Endodermal cell (in vitro differentiated cells): ENCODE measurements at regions not wholly inside any gene's neighbourhood (a gene's known extent, or its start where the extent isn't known, plus 50 kb on each side); places are given as distances from the start of the nearest gene placed in this dataset.

Experiments used
- DNase-seq: peaks from one replicate; pipeline ENCODE4 v3.0.0-alpha.2; 2017
- H3K27ac ChIP-seq: 2 replicates; pipeline ENCODE4 v1.5.1; 2013; ENCODE audit warnings: mild to moderate bottlenecking, low read depth, low read length, moderate library complexity
- H3K27me3 ChIP-seq: 2 replicates; pipeline ENCODE4 v1.6.1; 2013; ENCODE audit warnings: mild to moderate bottlenecking, low read length, moderate library complexity; ENCODE audit not compliant: insufficient read depth, control insufficient read depth, poor library complexity, severe bottlenecking
- H3K36me3 ChIP-seq: 2 replicates; pipeline ENCODE4 v1.7.0; 2013; ENCODE audit warnings: mild to moderate bottlenecking, low read length, moderate library complexity; ENCODE audit not compliant: control insufficient read depth, insufficient read depth
- H3K4me1 ChIP-seq: one replicate; pipeline ENCODE4 v1.7.0; 2013; ENCODE audit warnings: low read length; ENCODE audit not compliant: control insufficient read depth, insufficient read depth
- H3K4me3 ChIP-seq: 2 replicates; pipeline ENCODE4 v1.5.1; 2013; ENCODE audit warnings: mild to moderate bottlenecking, low read length, moderate library complexity
- H3K9ac ChIP-seq: 2 replicates; pipeline ENCODE4 v1.6.1; 2013; ENCODE audit warnings: mild to moderate bottlenecking, low read length, moderate library complexity; ENCODE audit not compliant: poor library complexity, severe bottlenecking; ENCODE audit errors: extremely low read depth
- H3K9me3 ChIP-seq: 2 replicates; pipeline ENCODE4 v1.6.1; 2013; ENCODE audit warnings: mild to moderate bottlenecking, low read length, moderate library complexity; ENCODE audit not compliant: control insufficient read depth
- H3K27ac Mint-ChIP-seq: 2 replicates; pipeline ENCODE4 v1.8.0; 2020; ENCODE audit warnings: mixed read lengths
- H3K27me3 Mint-ChIP-seq: 2 replicates; pipeline ENCODE4 v1.8.0; 2021; ENCODE audit warnings: mild to moderate bottlenecking, mixed read lengths; ENCODE audit not compliant: insufficient read depth
- H3K36me3 Mint-ChIP-seq: 2 replicates; pipeline ENCODE4 v1.8.0; 2020; ENCODE audit warnings: low read depth, mixed read lengths
- H3K4me1 Mint-ChIP-seq: 2 replicates; pipeline ENCODE4 v1.8.0; 2020; ENCODE audit warnings: mixed read lengths
- H3K4me3 Mint-ChIP-seq: 2 replicates; pipeline ENCODE4 v1.8.0; 2020; ENCODE audit warnings: mild to moderate bottlenecking, moderate library complexity, mixed read lengths
- H3K9me3 Mint-ChIP-seq: 2 replicates; pipeline ENCODE4 v1.8.0; 2020; ENCODE audit warnings: mild to moderate bottlenecking, mixed read lengths
- WGBS, 2 experiments: methylation state at CpG; one replicate each; pipeline versions ENCODE4 v1.1.5 to v1.1.7; 2013; ENCODE audit warnings: missing lambda C conversion rate in 2 of 2, mixed read lengths in 1 of 2; ENCODE audit not compliant: insufficient coverage in 1 of 2, insufficient read length in 1 of 2; 5-methylcytosine and 5-hydroxymethylcytosine counted together
- TF ChIP-seq, protein P1 (sequence below): fragments of 200-600 bp; sonication (generic); conservative IDR thresholded peaks from 2 replicates; pipeline ENCODE4 v1.5.0; 2021; ENCODE audit warnings: antibody characterized with exemption, mild to moderate bottlenecking

DNA sequence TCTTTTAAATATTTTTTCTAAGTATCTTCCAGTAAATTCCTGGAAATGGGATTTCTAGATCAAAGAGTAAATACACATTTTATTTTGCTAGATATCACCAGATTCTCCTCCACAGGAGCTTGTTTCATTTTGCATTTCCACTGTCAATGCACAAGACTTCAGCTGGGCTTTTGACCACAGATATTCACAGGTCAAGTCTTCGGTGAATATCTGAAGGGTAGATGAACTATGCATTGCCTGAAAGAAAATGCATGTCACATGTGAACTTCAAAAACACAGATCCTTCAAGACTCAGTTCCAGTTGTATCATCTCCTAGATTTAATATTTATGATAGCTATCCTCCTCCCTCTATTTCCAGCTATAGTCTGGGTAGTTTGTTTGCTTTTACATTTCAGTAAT lies 963.6 kb upstream of the GOT2 start:
- 100% methylated on average over 1 of the region's 1 CpG for WGBS, 2 experiments

DNA sequence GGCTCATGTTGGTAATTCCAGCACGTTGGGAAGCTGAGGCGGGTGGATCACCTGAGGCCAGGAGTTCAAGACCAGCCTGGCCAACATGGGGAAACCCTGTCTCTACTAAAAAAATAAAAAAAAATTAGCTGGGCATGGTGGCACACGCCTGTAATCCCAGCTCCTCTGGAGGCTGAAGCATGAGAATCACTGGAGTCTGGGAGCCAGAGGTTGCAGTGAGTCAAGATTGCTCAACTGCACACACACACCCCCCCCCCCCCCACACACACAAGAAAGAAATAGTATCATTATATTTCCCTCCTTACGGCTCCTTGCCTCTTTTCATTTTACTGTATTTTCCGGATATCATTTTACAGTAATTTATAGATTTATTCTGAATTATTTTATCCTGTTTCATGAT lies 963.1 kb upstream of the GOT2 start:
- H3K4me1 Mint-ChIP-seq = peaks cover 1% of the 10 kb centered on the region
- no peaks in the 10 kb centered on the region for H3K27me3 Mint-ChIP-seq
- TF ChIP-seq, protein P1, sequence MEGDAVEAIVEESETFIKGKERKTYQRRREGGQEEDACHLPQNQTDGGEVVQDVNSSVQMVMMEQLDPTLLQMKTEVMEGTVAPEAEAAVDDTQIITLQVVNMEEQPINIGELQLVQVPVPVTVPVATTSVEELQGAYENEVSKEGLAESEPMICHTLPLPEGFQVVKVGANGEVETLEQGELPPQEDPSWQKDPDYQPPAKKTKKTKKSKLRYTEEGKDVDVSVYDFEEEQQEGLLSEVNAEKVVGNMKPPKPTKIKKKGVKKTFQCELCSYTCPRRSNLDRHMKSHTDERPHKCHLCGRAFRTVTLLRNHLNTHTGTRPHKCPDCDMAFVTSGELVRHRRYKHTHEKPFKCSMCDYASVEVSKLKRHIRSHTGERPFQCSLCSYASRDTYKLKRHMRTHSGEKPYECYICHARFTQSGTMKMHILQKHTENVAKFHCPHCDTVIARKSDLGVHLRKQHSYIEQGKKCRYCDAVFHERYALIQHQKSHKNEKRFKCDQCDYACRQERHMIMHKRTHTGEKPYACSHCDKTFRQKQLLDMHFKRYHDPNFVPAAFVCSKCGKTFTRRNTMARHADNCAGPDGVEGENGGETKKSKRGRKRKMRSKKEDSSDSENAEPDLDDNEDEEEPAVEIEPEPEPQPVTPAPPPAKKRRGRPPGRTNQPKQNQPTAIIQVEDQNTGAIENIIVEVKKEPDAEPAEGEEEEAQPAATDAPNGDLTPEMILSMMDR = no peak

More for the DNA sequence above, 963.6 kb upstream of the GOT2 start:
- Histone ChIP-seq H3K4me1 (no peaks in the 10 kb centered on the region), H3K27me3 (no peaks in the 10 kb centered on the region), H3K27ac (no peak overlapping the region), H3K4me3 (no peak overlapping the region), H3K36me3 (no peaks in the 10 kb centered on the region), H3K9me3 (no peaks in the 10 kb centered on the region), H3K9ac (no peak overlapping the region)
- Mint-ChIP-seq H3K9me3 (peaks cover 2% of the 10 kb centered on the region), H3K27me3 (no peaks in the 10 kb centered on the region), H3K27ac (no peak overlapping the region), H3K4me3 (no peak overlapping the region), H3K36me3 (no peaks in the 10 kb centered on the region), H3K4me1 (peaks cover 1% of the 10 kb centered on the region)
- no peak for DNase-seq
- TF ChIP-seq, protein P1 = no peak

DNA sequence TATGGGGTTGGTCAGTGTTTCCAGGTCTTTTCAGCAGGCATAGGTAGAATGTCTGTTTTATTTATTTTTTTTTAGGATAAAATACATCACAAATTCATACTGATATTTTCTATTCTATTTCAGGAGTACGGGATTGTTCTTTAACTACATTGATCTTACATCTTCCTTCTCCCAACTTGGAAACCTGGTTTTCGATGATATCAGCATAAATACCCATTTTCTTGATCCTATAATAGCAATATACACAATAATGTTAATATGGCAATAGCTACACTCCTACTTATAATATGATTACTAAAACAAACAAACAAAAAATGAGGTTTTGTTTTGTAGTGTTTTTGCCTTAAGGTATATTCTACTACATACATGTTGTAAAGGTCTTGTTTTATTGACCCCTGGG lies 962.4 kb upstream of the GOT2 start:
- TF ChIP-seq, protein P1 = no peak
- 97 to 100% methylated on average over 1 to 2 of the region's 2 CpGs for WGBS, 2 experiments
- Histone ChIP-seq H3K9ac (no peak overlapping the region), H3K36me3 (no peaks in the 10 kb centered on the region), H3K9me3 (no peaks in the 10 kb centered on the region), H3K4me3 (no peak overlapping the region), H3K4me1 (no peaks in the 10 kb centered on the region), H3K27ac (no peak overlapping the region), H3K27me3 (no peaks in the 10 kb centered on the region)
- DNase-seq = no peak
- Mint-ChIP-seq H3K27ac (no peak overlapping the region), H3K9me3 (peaks cover 2% of the 10 kb centered on the region), H3K36me3 (no peaks in the 10 kb centered on the region), H3K4me3 (no peak overlapping the region), H3K27me3 (no peaks in the 10 kb centered on the region), H3K4me1 (peaks cover 1% of the 10 kb centered on the region)

More for the DNA sequence above, 963.1 kb upstream of the GOT2 start:
- Mint-ChIP-seq H3K4me3 (no peak overlapping the region), H3K36me3 (no peaks in the 10 kb centered on the region), H3K9me3 (peaks cover 2% of the 10 kb centered on the region), H3K27ac (no peak overlapping the region)
- Histone ChIP-seq H3K36me3 (no peaks in the 10 kb centered on the region), H3K27me3 (no peaks in the 10 kb centered on the region), H3K27ac (no peak overlapping the region), H3K4me1 (no peaks in the 10 kb centered on the region), H3K4me3 (no peak overlapping the region), H3K9ac (no peak overlapping the region), H3K9me3 (no peaks in the 10 kb centered on the region)
- WGBS, 2 experiments = 94% methylated on average over 3 of the region's 5 CpGs; no CpG with 5 or more reads in 1 of the 2 experiments
- DNase-seq = no peak
